Right lobe of liver (tissue), 6 donors: ENCODE measurements at regions not wholly inside any gene's neighbourhood (a gene's known extent, or its start where the extent isn't known, plus 50 kb on each side); places are given as distances from the start of the nearest gene placed in this dataset.

Experiments used
- ATAC-seq, 4 donors: fragments of 200-7000 bp; cut with Tn5 transposase; one replicate each; pipeline ENCODE4 v1.9.1; 2020; ENCODE audit warnings: mild to moderate bottlenecking in 4 of 4, moderate library complexity in 4 of 4
- DNase-seq, 3 donors: peaks; one replicate each; pipeline ENCODE4 v3.0.0-alpha.2; 2020
- H3K27ac ChIP-seq, 3 donors: fragments of 200-600 bp; one replicate each; pipeline ENCODE4 v1.8.0; 2022
- H3K27me3 ChIP-seq, 2 donors: fragments of 200-600 bp; one replicate each; pipeline ENCODE4 v1.8.0; 2022
- H3K36me3 ChIP-seq, 4 donors: fragments of 200-600 bp; sonication (generic) in 1 of 4; one replicate each; pipeline versions ENCODE4 v1.5.1 to v1.8.0; 2017 to 2022; ENCODE audit warnings: control low read depth in 1 of 4
- H3K4me1 ChIP-seq, 4 donors: fragments of 200-600 bp; sonication (generic) in 1 of 4; one replicate each; pipeline versions ENCODE4 v1.5.1 to v1.8.0; 2017 to 2022; ENCODE audit warnings: control low read depth in 1 of 4
- H3K4me3 ChIP-seq, 3 donors: fragments of 200-600 bp; one replicate each; pipeline ENCODE4 v1.8.0; 2022
- H3K9me3 ChIP-seq, 4 donors: fragments of 200-600 bp; sonication (generic) in 1 of 4; one replicate each; pipeline versions ENCODE4 v1.5.1 to v1.8.0; 2017 to 2022; ENCODE audit warnings: control low read depth in 1 of 4
- POLR2A ChIP-seq: fragments of 450-650 bp; IDR thresholded peaks from one replicate; pipeline ENCODE4 v1.6.1; 2017; ENCODE audit warnings: antibody characterized with exemption, mild to moderate bottlenecking
- WGBS: methylation state at CpG from one replicate; pipeline ENCODE4 v1.1.6; 2018; ENCODE audit warnings: low coverage, low lambda C conversion rate; ENCODE audit not compliant: insufficient coverage; ENCODE audit errors: missing lambda C conversion rate; 5-methylcytosine and 5-hydroxymethylcytosine counted together
- intact Hi-C, 2 donors: fragments of 100-400 bp; cut with DNase I; formaldehyde crosslinking; loops; one replicate each; pipeline versions ENCODE4 v1.11.2 to v1.14.1; 2022
- TF ChIP-seq, protein P1 (sequence below), 4 donors: fragments of 200-600 bp in 3 of 4; fragments of 450-650 bp in 1 of 4; IDR thresholded peaks; one replicate each; pipeline versions ENCODE4 v1.5.1 to v1.8.0; 2016 to 2022; ENCODE audit warnings: antibody characterized with exemption in 4 of 4, mild to moderate bottlenecking in 2 of 4
- donor health status: DM: no; HTN: yes; CAD: no.
- donor health status: DM: no; HTN: no; CAD: no.
- donor health status: DM: no; HTN: no; CAD: no.
- donor health status: DM: no; HTN: yes; CAD: no.
- donor health status: DM: no; HTN: yes; CAD: no.

DNA sequence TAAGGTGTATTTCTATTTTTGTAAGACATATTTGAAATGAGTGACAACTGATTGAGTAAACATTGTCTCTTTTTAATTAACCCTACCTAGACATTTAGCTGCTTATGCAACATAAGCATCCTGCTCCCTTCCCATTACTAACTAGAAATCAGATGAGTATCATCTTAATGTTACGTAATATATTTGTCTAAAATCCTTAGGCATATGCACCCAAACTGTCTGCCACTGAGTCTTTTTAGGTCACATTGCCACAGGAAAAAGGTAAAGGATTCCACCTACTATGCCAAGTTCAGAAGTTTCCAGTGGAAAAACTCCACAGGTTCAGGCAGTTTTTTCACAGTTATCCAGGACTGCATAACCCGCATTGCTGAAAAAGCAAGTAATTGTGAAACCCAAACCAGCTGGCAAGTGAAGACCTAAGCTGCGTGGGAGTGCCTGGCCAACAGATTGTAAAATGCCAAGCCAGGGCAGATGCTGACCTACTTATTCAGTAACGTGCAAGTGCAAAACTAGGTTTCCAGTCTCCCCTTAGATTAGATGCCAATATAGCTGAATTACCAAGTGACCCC, 983.7 kb downstream of the GATA3 start:
- H3K4me1 ChIP-seq = no peaks in the 10 kb centered on the region
- no peak overlapping the region for H3K4me3 ChIP-seq
- no peak for TF ChIP-seq POLR2A
- TF ChIP-seq, protein P1, sequence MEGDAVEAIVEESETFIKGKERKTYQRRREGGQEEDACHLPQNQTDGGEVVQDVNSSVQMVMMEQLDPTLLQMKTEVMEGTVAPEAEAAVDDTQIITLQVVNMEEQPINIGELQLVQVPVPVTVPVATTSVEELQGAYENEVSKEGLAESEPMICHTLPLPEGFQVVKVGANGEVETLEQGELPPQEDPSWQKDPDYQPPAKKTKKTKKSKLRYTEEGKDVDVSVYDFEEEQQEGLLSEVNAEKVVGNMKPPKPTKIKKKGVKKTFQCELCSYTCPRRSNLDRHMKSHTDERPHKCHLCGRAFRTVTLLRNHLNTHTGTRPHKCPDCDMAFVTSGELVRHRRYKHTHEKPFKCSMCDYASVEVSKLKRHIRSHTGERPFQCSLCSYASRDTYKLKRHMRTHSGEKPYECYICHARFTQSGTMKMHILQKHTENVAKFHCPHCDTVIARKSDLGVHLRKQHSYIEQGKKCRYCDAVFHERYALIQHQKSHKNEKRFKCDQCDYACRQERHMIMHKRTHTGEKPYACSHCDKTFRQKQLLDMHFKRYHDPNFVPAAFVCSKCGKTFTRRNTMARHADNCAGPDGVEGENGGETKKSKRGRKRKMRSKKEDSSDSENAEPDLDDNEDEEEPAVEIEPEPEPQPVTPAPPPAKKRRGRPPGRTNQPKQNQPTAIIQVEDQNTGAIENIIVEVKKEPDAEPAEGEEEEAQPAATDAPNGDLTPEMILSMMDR (IDR thresholded peaks at IDR 0.05) = no peak
- ATAC-seq = peak; percentile 81 to 96 (median 89)
- no peaks in the 10 kb centered on the region for H3K36me3 ChIP-seq
- no peak overlapping the region for H3K27ac ChIP-seq
- no peaks in the 10 kb centered on the region for H3K9me3 ChIP-seq
- intact Hi-C loops = no loop called here
- H3K27me3 ChIP-seq = no peaks in the 10 kb centered on the region
- 46% methylated on average over 4 of the region's 4 CpGs for WGBS
- DNase-seq = peak; percentile 27 to 72 (median 55)

DNA sequence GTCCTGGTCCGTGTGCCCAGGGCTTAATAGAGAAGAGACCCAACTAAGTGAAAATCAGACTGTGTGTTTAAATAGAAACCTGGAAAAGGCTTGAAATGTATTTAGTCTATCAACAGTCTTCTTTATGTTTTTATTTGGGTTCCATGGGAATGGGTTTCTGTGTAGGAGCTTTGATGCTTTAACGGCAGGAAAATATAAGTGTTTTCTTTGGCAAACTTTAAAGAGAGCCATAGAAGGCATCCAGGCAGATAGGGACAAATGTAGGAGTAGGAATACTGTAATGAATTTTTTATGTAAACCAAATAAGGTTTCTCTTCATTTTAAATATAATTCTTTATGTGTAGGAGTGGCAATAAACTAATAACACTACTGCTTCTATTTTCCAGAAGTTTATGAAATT, 989.0 kb downstream of the GATA3 start:
- Histone ChIP-seq H3K27ac (no peak overlapping the region), H3K4me1 (no peaks in the 10 kb centered on the region), H3K27me3 (no peaks in the 10 kb centered on the region), H3K9me3 (no peaks in the 10 kb centered on the region), H3K36me3 (no peaks in the 10 kb centered on the region), H3K4me3 (no peak overlapping the region)
- ATAC-seq = no peak
- whole genome bisulfite sequencing = 59% methylated on average over 2 of the region's 2 CpGs
- no peak for TF ChIP-seq POLR2A
- TF ChIP-seq, protein P1 (IDR thresholded peaks at IDR 0.05) = no peak
- intact Hi-C loops = no loop called here
- DNase-seq = no peak

DNA sequence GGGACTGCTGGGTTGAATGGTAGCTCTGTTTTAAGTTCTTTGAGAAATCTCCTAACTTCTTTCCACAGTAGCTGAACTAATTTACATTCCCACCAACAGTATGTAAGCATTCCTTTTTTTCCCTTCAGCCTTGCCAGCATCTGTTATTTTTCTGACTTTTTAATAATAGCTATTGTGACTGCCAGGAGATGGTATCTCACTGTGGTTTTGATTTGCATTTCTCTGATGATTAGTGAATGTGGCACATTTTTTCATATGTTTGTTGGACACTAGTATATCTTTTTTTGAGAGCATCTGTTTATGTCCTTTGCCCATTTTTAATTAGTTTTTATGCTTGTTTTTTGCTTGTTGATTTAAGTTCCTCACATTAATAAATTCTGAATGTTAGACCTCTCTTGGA, 990.8 kb downstream of the GATA3 start:
- intact Hi-C loops = no loop called here
- H3K27me3 ChIP-seq = no peaks in the 10 kb centered on the region
- ATAC-seq = no peak

DNA sequence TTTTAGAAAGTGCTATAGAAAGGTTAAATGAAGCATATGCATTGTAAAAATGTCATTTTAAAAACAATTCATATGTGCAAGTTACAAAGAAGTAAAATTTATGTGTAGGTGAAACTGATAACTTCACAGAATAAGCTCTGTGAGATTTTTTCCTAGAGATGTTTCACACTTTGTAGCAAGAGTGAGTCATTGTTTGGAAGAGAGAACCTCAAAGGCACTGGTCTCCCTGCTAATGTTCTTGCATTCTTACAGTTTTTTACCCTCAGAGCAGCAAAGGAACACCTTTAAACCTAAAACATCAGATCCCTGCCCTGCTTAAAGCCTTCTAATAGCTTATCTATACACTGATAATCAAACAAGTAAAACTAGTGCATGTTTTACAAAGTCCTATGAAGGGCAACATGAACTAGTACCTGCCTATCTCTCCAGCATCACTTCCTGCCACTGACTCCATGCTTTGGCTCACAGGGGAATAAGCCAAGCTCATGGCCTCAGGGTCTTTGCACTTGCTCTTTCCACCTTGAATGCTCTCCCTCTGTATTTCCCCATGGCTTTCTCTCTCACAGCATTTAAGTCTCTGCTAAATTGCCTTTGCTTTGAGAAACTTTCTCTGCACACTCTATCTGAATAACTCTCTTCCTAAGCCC, 997.0 kb downstream of the GATA3 start:
- no peak for DNase-seq
- Histone ChIP-seq H3K27ac (no peak overlapping the region), H3K4me1 (no peaks in the 10 kb centered on the region), H3K9me3 (no peaks in the 10 kb centered on the region), H3K27me3 (no peaks in the 10 kb centered on the region), H3K4me3 (no peak overlapping the region), H3K36me3 (no peaks in the 10 kb centered on the region)
- ATAC-seq = no peak
- TF ChIP-seq, protein P1 (IDR thresholded peaks at IDR 0.05) = no peak
- TF ChIP-seq POLR2A = no peak
- intact Hi-C loops = no loop called here

More for the DNA sequence above, 990.8 kb downstream of the GATA3 start:
- Histone ChIP-seq H3K27ac (no peak overlapping the region), H3K4me1 (no peaks in the 10 kb centered on the region), H3K36me3 (no peaks in the 10 kb centered on the region), H3K9me3 (no peaks in the 10 kb centered on the region), H3K4me3 (no peak overlapping the region)
- DNase-seq = no peak
- no peak for TF ChIP-seq POLR2A
- TF ChIP-seq, protein P1 (IDR thresholded peaks at IDR 0.05) = no peak

DNA sequence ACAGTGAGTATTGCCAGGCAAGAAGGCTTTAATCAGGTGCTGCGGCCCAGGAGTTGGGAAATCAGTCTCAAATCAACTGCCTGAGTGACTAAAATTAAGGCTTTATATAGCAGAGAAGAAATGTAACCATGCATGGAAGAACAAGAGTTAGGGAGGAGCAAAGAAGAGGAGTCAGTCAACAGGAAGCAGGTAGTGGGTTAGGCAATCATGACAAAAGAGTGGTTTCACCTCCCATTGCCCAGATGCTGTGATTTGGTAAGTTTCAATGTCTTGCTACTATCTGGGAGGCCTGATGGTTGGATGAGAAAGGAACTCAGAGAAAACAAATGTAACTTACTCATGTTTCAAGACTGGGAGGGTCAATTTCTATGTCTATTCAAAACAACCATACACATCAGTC, 998.3 kb downstream of the GATA3 start:
- no peak for ATAC-seq
- no peak overlapping the region for H3K27ac ChIP-seq
- H3K4me1 ChIP-seq = no peaks in the 10 kb centered on the region
- H3K4me3 ChIP-seq = no peak overlapping the region
- H3K9me3 ChIP-seq = no peaks in the 10 kb centered on the region
- TF ChIP-seq, protein P1 (IDR thresholded peaks at IDR 0.05) = no peak
- TF ChIP-seq POLR2A = no peak
- H3K27me3 ChIP-seq = no peaks in the 10 kb centered on the region
- WGBS = 67% methylated on average over 1 of the region's 1 CpG
- no peaks in the 10 kb centered on the region for H3K36me3 ChIP-seq
- intact Hi-C loops = no loop called here
- no peak for DNase-seq
